ENCODE measurements at regions not wholly inside any gene's neighbourhood (a gene's known extent, or its start where the extent isn't known, plus 50 kb on each side); places are given as distances from the start of the nearest gene placed in this dataset.
"Not testable (repeated sequence)": the region's sequence is repeated elsewhere in the genome, so short reads cannot be mapped to it uniquely, and the experiment has no call there.

- not testable (repeated sequence) for DNase-seq
Measured at GRCh38 chr2:234553223-234553622, 56.3 kb upstream of the ARL4C start.

- peak; percentile 82 for DNase-seq
Measured at GRCh38 chr2:234550511-234551107, 53.7 kb upstream of the ARL4C start.

- peak; percentile 11 for DNase-seq
Measured at GRCh38 chr2:234550056-234550455, 53.2 kb upstream of the ARL4C start.

DNA sequence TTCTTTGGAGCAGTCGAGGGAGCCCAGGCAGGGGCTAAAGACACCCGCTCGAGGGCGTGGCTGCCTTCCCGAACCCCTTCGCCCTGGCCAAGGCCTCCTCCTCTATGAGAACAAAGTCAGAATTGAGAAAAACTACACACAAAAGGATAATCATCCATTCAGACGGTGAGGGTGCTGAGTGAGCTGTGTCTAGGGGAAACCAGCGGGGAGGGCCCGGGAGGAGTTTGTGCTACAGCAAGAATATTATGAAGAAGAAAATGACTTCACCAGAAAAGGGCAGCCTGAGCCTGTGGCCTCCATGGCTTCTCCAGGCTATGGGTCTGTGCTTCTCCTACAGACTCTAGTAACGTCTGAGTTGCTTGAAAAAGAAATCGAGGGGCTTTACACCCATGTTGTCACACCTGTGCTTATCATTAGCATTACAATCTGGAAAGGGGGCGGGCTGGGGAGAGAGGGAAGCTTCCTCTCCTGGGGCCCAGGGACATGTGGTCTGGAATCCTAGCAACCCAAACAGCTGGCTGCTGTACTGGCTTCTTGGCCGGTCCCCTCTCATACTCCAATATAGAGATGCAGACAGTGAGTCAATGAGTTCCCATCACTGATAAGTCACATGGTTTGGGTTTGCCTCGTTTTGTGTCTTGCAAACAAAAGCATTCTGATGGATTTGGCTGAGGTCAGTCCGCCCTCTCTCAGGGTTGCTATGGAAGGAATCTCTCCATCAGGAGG is 52.0 kb upstream of the ARL4C start:
- peak; percentile 54 for DNase-seq

DNA sequence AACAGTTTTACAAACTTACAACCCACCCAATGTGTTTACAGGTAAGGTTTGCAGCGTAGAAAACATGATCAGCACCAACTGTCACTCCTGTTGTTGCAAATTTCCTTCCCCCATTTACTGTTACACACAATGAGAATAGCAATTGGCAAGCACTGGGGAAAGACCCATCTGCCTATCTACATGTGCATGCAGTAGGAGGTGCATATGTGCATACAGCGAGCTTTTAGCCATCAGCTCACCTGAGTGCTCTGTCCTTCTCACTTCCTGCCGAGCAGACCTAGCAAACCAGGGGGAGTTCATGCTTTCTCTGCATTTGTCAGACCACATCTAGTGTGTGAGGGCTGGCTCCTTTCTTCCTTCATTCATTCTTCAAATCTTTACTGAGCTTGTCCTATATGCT is 49.9 kb upstream of the ARL4C start:
- no peak for DNase-seq

Measured in fibroblast of skin of back (primary cell).